Lower leg skin (tissue), 3 donors: ENCODE measurements at regions not wholly inside any gene's neighbourhood (a gene's known extent, or its start where the extent isn't known, plus 50 kb on each side); places are given as distances from the start of the nearest gene placed in this dataset.

Experiments
- POLR2A ChIP-seq, 2 donors: fragments of 450-650 bp; IDR thresholded peaks; one replicate each; pipeline ENCODE4 v1.6.1; 2016 to 2017; ENCODE audit warnings: antibody characterized with exemption in 2 of 2, mild to moderate bottlenecking in 1 of 2, moderate library complexity in 1 of 2
- TF ChIP-seq, protein P1 (sequence below), 3 donors: fragments of 450-650 bp; IDR thresholded peaks; one replicate each; pipeline ENCODE4 v1.5.1; 2016; ENCODE audit warnings: antibody characterized with exemption in 3 of 3, mild to moderate bottlenecking in 3 of 3, moderate library complexity in 2 of 3

DNA sequence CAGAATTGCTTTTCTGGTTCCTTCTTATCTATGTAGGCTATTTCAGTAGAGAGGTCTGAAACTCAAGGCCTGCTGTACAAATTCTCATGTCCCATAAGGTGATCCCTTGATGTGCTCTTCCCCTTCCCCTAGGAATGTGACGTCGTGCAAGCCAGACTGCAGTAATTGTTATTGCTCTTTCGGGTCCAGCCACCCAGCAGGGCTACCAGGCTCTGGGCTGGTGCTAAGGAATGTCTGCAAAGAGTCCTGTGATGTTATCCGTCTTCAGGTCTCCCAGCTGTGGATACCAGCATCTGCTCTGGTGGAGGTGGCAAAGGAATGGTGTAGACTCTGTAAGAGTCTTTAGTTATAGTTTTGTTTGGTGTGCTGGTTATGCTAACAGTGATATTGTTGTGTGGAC, 378.7 kb downstream of the C4orf33 start:
- TF ChIP-seq, protein P1, sequence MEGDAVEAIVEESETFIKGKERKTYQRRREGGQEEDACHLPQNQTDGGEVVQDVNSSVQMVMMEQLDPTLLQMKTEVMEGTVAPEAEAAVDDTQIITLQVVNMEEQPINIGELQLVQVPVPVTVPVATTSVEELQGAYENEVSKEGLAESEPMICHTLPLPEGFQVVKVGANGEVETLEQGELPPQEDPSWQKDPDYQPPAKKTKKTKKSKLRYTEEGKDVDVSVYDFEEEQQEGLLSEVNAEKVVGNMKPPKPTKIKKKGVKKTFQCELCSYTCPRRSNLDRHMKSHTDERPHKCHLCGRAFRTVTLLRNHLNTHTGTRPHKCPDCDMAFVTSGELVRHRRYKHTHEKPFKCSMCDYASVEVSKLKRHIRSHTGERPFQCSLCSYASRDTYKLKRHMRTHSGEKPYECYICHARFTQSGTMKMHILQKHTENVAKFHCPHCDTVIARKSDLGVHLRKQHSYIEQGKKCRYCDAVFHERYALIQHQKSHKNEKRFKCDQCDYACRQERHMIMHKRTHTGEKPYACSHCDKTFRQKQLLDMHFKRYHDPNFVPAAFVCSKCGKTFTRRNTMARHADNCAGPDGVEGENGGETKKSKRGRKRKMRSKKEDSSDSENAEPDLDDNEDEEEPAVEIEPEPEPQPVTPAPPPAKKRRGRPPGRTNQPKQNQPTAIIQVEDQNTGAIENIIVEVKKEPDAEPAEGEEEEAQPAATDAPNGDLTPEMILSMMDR (IDR thresholded peaks at IDR 0.05): no peak
- TF ChIP-seq POLR2A (IDR thresholded peaks at IDR 0.05): no peak
